MM.1S (cell line): ENCODE measurements at regions not wholly inside any gene's neighbourhood (a gene's known extent, or its start where the extent isn't known, plus 50 kb on each side); places are given as distances from the start of the nearest gene placed in this dataset.

Source experiments
- CTCF ChIP-seq: fragments of 300-600 bp; sonication (generic); IDR thresholded peaks from 2 replicates; pipeline ENCODE4 v1.5.1; 2016; ENCODE audit warnings: antibody characterized with exemption, low read length, mixed read lengths
- EZH2 ChIP-seq: fragments of 300-600 bp; sonication (generic); optimal IDR thresholded peaks from 2 replicates; pipeline ENCODE3; 2017; ENCODE audit warnings: low read depth, mild to moderate bottlenecking, antibody characterized with exemption, low read length, mixed read lengths

DNA sequence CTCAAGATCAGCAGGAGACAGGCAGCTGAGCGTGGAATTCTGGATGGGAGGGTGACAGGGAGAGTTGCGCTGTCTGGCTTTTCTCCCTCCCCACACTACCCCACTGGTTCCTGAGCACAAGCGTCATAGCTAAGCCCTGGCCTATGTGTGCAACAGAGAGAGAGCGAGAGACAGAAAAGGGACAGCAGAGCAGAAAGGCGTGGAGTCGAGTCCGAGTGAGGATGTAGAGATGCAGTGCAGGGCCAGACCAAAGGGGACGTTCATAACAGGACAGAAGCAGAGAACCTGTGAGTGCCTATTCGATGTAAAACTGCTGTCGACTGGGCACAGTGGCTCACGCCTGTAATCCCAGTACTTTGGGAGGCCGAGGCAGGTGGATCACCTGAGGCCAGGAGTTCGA, 94.0 kb upstream of the TMEM45B start:
- TF ChIP-seq CTCF (no peak), EZH2 (no peak)
